HG02943 (cell line): ENCODE measurements at regions not wholly inside any gene's neighbourhood (a gene's known extent, or its start where the extent isn't known, plus 50 kb on each side); places are given as distances from the start of the nearest gene placed in this dataset.

Experiments used
- ATAC-seq: cut with Tn5 transposase; IDR thresholded peaks from one replicate; pipeline ENCODE4 v1.9.1; 2021; ENCODE audit warnings: mild to moderate bottlenecking, low read depth, moderate library complexity; ENCODE audit not compliant: unreplicated experiment

GRCh38 chr2:217192366-217192765 lies 332.5 kb upstream of the TNP1 start:
- no peak for ATAC-seq

DNA sequence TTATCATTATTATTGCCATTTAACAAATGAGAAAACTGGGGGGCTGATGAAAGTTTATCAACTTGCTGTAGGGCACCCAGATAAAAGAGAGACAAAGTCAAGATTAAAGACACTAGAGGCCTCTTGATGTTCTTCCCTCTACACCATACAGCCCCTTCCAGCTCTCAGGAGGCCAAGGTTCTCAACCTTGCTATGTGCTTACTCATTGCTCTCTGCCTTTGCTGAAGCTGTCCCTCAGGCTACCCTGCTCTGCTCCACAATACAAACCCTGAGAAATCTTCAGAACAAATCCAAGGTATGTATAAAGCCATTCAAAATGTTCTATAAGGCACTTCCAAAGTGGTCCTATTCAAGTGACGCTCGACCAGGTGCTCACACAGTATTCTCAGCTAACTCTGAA lies 329.9 kb upstream of the TNP1 start:
- ATAC-seq, result no peak

DNA sequence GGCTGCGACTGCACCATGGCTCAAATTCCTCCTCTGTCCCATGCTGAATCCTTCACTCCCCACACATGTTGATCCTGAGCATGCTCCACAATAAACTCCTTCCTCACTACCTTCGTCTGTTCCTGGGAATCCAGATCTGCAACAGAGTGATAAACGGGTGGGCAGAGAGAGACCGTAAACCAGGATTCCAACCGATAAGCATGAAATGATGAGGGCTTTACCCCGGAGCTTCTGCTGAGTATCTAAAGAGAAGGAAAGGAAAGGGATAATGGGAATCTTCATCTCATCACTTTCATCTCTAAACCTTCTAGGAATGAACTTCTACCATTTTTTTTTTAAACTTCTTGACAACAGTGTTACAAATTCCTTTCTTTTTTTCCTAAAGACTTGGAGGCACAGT lies 329.3 kb upstream of the TNP1 start:
- ATAC-seq, result no peak

DNA sequence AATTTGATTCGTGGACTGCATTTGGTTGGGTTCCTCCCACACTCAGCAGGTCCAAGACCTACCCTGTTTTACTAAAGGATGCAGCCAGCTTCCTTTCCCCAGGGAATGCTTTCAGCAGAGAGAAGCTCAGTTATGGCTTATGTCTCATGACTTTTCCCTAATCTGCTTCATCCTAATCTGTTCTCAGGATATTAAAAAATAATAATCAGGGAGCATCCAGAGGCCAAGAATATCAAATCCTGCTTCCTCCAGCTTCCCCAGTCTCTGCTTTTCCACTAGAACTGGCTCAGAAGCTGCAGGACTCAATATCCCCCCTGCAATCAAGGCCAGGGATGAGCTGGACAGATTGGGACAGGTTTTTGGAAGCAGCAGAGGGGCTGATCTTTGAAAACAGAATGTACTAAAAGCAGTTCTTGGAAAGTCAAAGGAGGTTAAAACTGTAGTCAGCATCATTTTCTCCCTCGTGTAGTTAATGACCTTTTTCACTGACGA lies 326.9 kb upstream of the TNP1 start:
- ATAC-seq, result no peak

- ATAC-seq, result no peak
These were observed 326.3 kb upstream of the TNP1 start for GRCh38 chr2:217186152-217186551.

GRCh38 chr2:217185265-217185995 lies 325.6 kb upstream of the TNP1 start:
- ATAC-seq, result no peak

DNA sequence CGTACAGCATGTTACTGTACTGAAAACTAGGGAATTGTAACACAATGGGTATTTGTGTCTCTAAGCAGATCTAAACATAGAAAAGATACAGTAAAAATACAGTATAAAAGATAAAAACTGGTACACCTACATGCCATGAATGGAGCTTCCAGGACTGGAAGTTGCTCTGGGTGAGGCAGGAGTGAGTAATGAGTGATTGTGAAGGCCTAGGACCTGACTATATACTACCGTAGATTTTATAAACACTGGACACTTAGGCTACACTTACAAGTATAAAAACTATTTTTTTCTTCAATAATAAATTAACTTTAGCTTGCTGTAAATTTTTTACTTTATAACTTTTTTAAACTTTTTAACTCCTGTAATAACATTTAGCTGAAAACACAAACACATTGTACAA lies 324.4 kb upstream of the TNP1 start:
- no peak for ATAC-seq

- ATAC-seq, result no peak
These were observed 323.6 kb upstream of the TNP1 start for GRCh38 chr2:217183471-217183870.

- no peak for ATAC-seq
These were observed 323.1 kb upstream of the TNP1 start for GRCh38 chr2:217182926-217183325.

GRCh38 chr2:217181512-217181911 lies 321.6 kb upstream of the TNP1 start:
- ATAC-seq, result no peak

DNA sequence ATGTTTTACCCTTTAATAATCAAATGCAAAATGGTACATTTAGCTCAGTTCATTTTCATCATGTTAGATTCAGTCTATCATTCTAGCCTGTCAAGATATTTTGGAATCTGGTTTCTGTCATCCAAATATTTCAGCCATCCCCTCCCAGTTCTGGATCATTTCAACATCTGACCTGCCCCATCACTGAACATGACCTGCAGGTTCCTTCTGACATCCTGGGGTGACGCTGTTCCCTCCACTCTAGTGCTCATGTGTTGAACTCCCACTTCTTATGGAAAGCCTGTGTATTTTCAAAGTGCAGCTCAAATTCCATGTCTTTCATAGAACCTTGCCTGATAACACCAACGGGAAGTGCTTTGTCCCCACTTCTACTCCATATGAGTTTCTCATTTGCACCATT lies 320.0 kb upstream of the TNP1 start:
- ATAC-seq, result no peak

GRCh38 chr2:217178341-217178740 lies 318.5 kb upstream of the TNP1 start:
- no peak for ATAC-seq

- no peak for ATAC-seq
These were observed 317.9 kb upstream of the TNP1 start for GRCh38 chr2:217177720-217178119.

DNA sequence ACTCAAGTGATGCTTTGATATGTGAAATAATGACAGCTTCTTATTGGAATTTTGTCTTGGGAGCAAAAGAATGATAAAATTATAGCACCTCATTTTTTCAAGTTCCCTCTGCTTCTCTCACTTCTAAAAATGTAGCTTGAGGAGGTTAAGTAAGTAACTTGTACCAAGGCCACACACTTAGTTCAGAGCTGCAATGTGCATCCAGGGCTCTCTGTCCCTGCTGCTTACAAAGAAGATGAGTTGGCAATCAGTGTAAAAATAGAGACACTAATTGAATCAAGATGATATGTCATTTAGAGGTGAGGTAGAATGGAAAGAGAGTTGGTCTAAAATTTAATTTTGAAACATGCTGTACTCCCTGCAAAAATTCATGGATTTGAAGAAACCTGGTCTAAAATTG lies 312.0 kb upstream of the TNP1 start:
- no peak for ATAC-seq

DNA sequence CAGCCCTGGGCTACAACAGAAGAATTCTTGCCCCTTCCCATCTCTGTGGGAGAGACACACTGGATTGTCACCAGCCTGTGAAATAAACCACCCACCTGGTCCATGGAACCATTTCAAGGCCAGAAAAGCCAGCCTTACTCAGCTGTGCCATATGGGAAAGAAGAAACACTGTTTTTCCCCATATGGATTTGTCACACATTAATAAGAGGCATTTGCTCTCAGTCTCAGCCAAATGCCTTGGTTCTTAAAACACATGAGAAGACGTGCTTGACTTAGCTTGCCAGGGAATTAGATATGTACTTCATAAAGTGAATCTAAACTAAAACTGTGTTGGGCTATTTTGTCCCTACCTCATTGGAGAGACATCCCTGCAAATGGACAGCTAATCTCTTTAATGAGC lies 308.6 kb upstream of the TNP1 start:
- no peak for ATAC-seq

- ATAC-seq, result no peak
These were observed 307.7 kb upstream of the TNP1 start for GRCh38 chr2:217167531-217167930.

GRCh38 chr2:217166241-217166850 lies 306.5 kb upstream of the TNP1 start:
- ATAC-seq, result no peak

DNA sequence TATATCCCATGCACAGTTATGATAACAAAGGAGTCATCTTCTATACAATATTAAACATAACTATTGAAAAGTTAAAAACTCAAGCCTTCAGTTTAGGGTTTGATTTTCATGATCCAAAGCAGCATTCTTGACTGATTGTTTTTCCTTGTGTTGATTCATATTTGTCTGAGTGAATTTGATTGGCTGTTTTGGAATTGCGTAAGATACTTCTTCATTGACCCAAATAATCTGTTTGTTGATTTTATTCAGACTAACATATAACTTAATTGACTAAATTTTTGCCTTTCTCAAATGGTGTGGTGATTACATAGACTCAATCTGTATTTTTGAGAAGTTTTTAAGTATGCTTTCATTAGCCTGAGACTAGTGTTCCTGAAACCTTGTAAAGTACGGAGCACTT lies 305.7 kb upstream of the TNP1 start:
- no peak for ATAC-seq

- ATAC-seq, result no peak
These were observed 304.1 kb upstream of the TNP1 start for GRCh38 chr2:217163987-217164386.

DNA sequence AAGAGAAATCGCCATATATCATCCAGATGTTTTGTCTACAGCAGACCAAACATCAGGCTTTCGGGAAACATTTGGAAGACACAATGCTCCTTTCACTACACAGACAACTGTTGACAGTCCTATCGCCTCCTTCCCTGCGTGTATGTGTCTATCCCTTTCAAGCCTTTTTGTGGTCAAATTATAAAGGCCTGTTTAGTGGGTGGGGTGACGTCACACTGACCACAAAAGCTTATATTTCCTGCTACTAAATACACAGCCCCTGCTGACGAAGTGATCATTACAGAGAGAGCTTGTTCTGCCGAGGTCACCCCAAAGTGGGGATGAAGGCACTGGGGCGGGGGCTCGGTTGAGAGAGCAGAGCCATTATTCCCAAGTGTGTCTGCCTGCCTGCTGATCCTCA lies 302.7 kb upstream of the TNP1 start:
- ATAC-seq, result no peak

- ATAC-seq, result no peak
These were observed 301.4 kb upstream of the TNP1 start for GRCh38 chr2:217160978-217161973.
